IMR-90 (cell line): ENCODE measurements at regions not wholly inside any gene's neighbourhood (a gene's known extent, or its start where the extent isn't known, plus 50 kb on each side); places are given as distances from the start of the nearest gene placed in this dataset.

ENCODE experiments used
- ATAC-seq: fragments of 200-7000 bp; cut with Tn5 transposase; 2 replicates; pipeline ENCODE4 v1.9.1; 2020; ENCODE audit warnings: low read depth, mild to moderate bottlenecking, moderate library complexity
- BruUV-seq: library from RNA; stranded (reverse); fragments of 400-500 nt; replicated peaks from 2 replicates; lab custom pipeline; 2021; lab: Mats Ljungman, UMichigan
- CTCF ChIA-PET: fragments of 300-600 bp; formaldehyde crosslinking; extraction: SDS; loops from one replicate; lab custom pipeline; 2021; ENCODE audit warnings: antibody characterized with exemption; lab: Yijun Ruan, JAX
- POLR2A ChIA-PET: fragments of 300-600 bp; sonication (Branson Sonifier 250); formaldehyde crosslinking; loops from one replicate; lab custom pipeline; 2022; ENCODE audit warnings: antibody characterized with exemption; ENCODE audit not compliant: unreplicated experiment; lab: Charles Lee
- DNase-seq: peaks from one replicate; pipeline ENCODE4 v3.0.0; 2013
- H2AFZ ChIP-seq: replicated peaks from 2 replicates; pipeline ENCODE3; 2013; ENCODE audit warnings: low read length, mild to moderate bottlenecking; ENCODE audit not compliant: poor library complexity
- H2AK5ac ChIP-seq: 2 replicates; pipeline ENCODE4 v1.6.1; 2013; ENCODE audit warnings: low read depth, low read length, inconsistent platforms
- H2AK9ac ChIP-seq: replicated peaks from 2 replicates; pipeline ENCODE3; 2013; ENCODE audit warnings: mild to moderate bottlenecking, low read depth, low read length, moderate library complexity; ENCODE audit not compliant: poor library complexity
- H2BK120ac ChIP-seq: 2 replicates; pipeline ENCODE4 v1.6.1; 2013; ENCODE audit warnings: low read depth, low read length, inconsistent platforms
- H2BK15ac ChIP-seq: 3 replicates; pipeline ENCODE4 v1.6.1; 2013; ENCODE audit warnings: low read depth, low read length, inconsistent platforms
- H2BK20ac ChIP-seq: 2 replicates; pipeline ENCODE4 v1.6.1; 2013; ENCODE audit warnings: low read depth, mild to moderate bottlenecking, inconsistent platforms, low read length, moderate library complexity
- H2BK5ac ChIP-seq: 2 replicates; pipeline ENCODE4 v1.6.1; 2013; ENCODE audit warnings: mild to moderate bottlenecking, low read depth, low read length, inconsistent platforms; ENCODE audit not compliant: poor library complexity, severe bottlenecking
- H3K14ac ChIP-seq: replicated peaks from 2 replicates; pipeline ENCODE4 v1.6.1; 2013; ENCODE audit warnings: low read depth, low read length, inconsistent platforms
- H3K18ac ChIP-seq: 2 replicates; pipeline ENCODE4 v1.6.1; 2013; ENCODE audit warnings: low read depth, low read length, control low read depth
- H3K23ac ChIP-seq: 2 replicates; pipeline ENCODE4 v1.6.1; 2013; ENCODE audit warnings: low read depth, low read length, inconsistent platforms
- H3K27ac ChIP-seq: 2 replicates; pipeline ENCODE4 v1.5.1; 2013; ENCODE audit warnings: mild to moderate bottlenecking, control low read depth, low read length; ENCODE audit not compliant: insufficient read depth
- H3K27me3 ChIP-seq: 2 replicates; pipeline ENCODE4 v1.6.1; 2013; ENCODE audit warnings: low read length; ENCODE audit not compliant: control insufficient read depth, insufficient read depth
- H3K36me3 ChIP-seq: 2 replicates; pipeline ENCODE4 v1.6.1; 2013; ENCODE audit warnings: low read length, mixed read lengths; ENCODE audit not compliant: control insufficient read depth, insufficient read depth
- H3K4ac ChIP-seq: 2 replicates; pipeline ENCODE4 v1.6.1; 2013; ENCODE audit warnings: low read depth, low read length, inconsistent platforms
- H3K4me1 ChIP-seq: 2 replicates; pipeline ENCODE4 v1.6.1; 2013; ENCODE audit warnings: low read length, mixed read lengths; ENCODE audit not compliant: control insufficient read depth, insufficient read depth
- H3K4me2 ChIP-seq: 2 replicates; pipeline ENCODE4 v1.6.1; 2013; ENCODE audit warnings: low read depth, mild to moderate bottlenecking, control low read depth, low read length, moderate library complexity
- H3K4me3 ChIP-seq: 2 replicates; pipeline ENCODE4 v1.5.1; 2013; ENCODE audit warnings: low read depth, mild to moderate bottlenecking, control low read depth, low read length, moderate library complexity; ENCODE audit not compliant: insufficient read depth
- H3K56ac ChIP-seq: 2 replicates; pipeline ENCODE4 v1.6.1; 2013; ENCODE audit warnings: low read length, inconsistent platforms; ENCODE audit not compliant: insufficient read depth; ENCODE audit errors: extremely low read depth
- H3K79me1 ChIP-seq, 2 experiments: 2 replicates each; pipeline ENCODE4 v1.6.1; 2013; ENCODE audit warnings: low read length in 2 of 2, inconsistent platforms in 1 of 2, low read depth in 1 of 2
- H3K9ac ChIP-seq: 2 replicates; pipeline ENCODE4 v1.6.1; 2013; ENCODE audit warnings: low read depth, low read length, control low read depth
- H3K9me1 ChIP-seq: 2 replicates; pipeline ENCODE4 v1.6.1; 2013; ENCODE audit warnings: low read length, inconsistent platforms; ENCODE audit not compliant: insufficient read depth
- H3K9me3 ChIP-seq: 2 replicates; pipeline ENCODE4 v1.6.1; 2013; ENCODE audit warnings: low read length; ENCODE audit not compliant: control insufficient read depth, insufficient read depth
- H4K20me1 ChIP-seq: 2 replicates; pipeline ENCODE4 v1.6.1; 2013; ENCODE audit warnings: low read length, inconsistent platforms; ENCODE audit not compliant: insufficient read depth
- H4K5ac ChIP-seq: 2 replicates; pipeline ENCODE4 v1.6.1; 2013; ENCODE audit warnings: mild to moderate bottlenecking, low read depth, low read length, control low read depth
- H4K8ac ChIP-seq, 2 experiments: 2 replicates each; pipeline ENCODE4 v1.6.1; 2013; ENCODE audit warnings: low read depth in 2 of 2, low read length in 2 of 2, control low read depth in 1 of 2, inconsistent platforms in 1 of 2
- H4K91ac ChIP-seq: 2 replicates; pipeline ENCODE4 v1.6.1; 2013; ENCODE audit warnings: low read depth, low read length, inconsistent platforms; ENCODE audit not compliant: insufficient read depth
- FOS ChIP-seq: fragments of 150-350 bp; IDR thresholded peaks from 2 replicates; pipeline ENCODE4 v1.6.1; 2016; ENCODE audit warnings: low read depth, low read length
- RFX5 ChIP-seq: IDR thresholded peaks from 2 replicates; pipeline ENCODE4 v1.8.0; 2012; ENCODE audit warnings: low read depth, mild to moderate bottlenecking, low read length, moderate library complexity
- WGBS, 2 experiments: methylation state at CpG; one replicate each; pipeline versions ENCODE4 v1.1.5 to v1.1.7; 2013; ENCODE audit warnings: missing lambda C conversion rate in 2 of 2; ENCODE audit not compliant: insufficient read length in 1 of 2; ENCODE audit errors: extremely low coverage in 2 of 2; 5-methylcytosine and 5-hydroxymethylcytosine counted together
- dilution Hi-C: fragments of 300-500 bp; cut with HindIII; formaldehyde crosslinking; loops from one replicate; pipeline ENCODE4 v1.14.3; 2018; ENCODE audit warnings: low sequenced_read_pairs; ENCODE audit not compliant: unreplicated experiment
- in situ Hi-C: fragments of 300-500 bp; cut with MboI; formaldehyde crosslinking; loops from 3 replicates; pipeline ENCODE4 v1.14.3; 2019; ENCODE audit warnings: low sequenced_read_pairs, inconsistent platforms, mixed read lengths
- intact Hi-C: fragments of 100-400 bp; cut with micrococcal nuclease; formaldehyde crosslinking; loops from 2 replicates; pipeline ENCODE4 v1.10.0; 2022

- no peak for TF ChIP-seq RFX5
Measured at GRCh38 chr1:30332116-30333094, 391.0 kb downstream of the MATN1 start (continued).

GRCh38 chr1:30331415-30332065 is 391.8 kb downstream of the MATN1 start:
- intact Hi-C loops (no loop called here), dilution Hi-C loops (no loop called here), in situ Hi-C loops (no loop called here)
- no peaks in the 10 kb centered on the region for H3K27me3 ChIP-seq
- no peak overlapping the region for H3K4me3 ChIP-seq
- DNase-seq (no peak), ATAC-seq (no peak)
- H3K4me1 ChIP-seq = no peaks in the 10 kb centered on the region
- no peak overlapping the region for H2BK120ac ChIP-seq
- H2AFZ ChIP-seq = peak overlapping the region; percentile 21
- H3K18ac ChIP-seq = no peak overlapping the region
- POLR2A ChIA-PET = no interaction called here
- H2BK20ac ChIP-seq = no peak overlapping the region
- H3K9me3 ChIP-seq = no peaks in the 10 kb centered on the region
- H3K27ac ChIP-seq = no peak overlapping the region
- no peak overlapping the region for H4K5ac ChIP-seq
- BruUV-seq = no TSS peak
- no peak overlapping the region for H3K9ac ChIP-seq
- no peak overlapping the region for H3K23ac ChIP-seq
- no peaks in the 10 kb centered on the region for H3K79me1 ChIP-seq
- no peaks in the 10 kb centered on the region for H3K9me1 ChIP-seq
- no peak overlapping the region for H2AK9ac ChIP-seq
- no peak overlapping the region for H3K4me2 ChIP-seq
- H4K91ac ChIP-seq = no peak overlapping the region
- no CpG with 5 or more reads among the region's 8 CpGs for WGBS, 2 experiments
- H3K36me3 ChIP-seq = no peaks in the 10 kb centered on the region
- no peak for TF ChIP-seq FOS
- no peak overlapping the region for H2BK5ac ChIP-seq
- no peak overlapping the region for H3K14ac ChIP-seq
- H3K56ac ChIP-seq = no peak overlapping the region
- no peaks in the 10 kb centered on the region for H4K20me1 ChIP-seq
- H2BK15ac ChIP-seq = no peak overlapping the region
- CTCF ChIA-PET = no interaction called here
- H4K8ac ChIP-seq = no peak overlapping the region
- no peak overlapping the region for H3K4ac ChIP-seq
- H2AK5ac ChIP-seq = no peak overlapping the region
